SH-SY5Y (cell line): ENCODE measurements at regions not wholly inside any gene's neighbourhood (a gene's known extent, or its start where the extent isn't known, plus 50 kb on each side); places are given as distances from the start of the nearest gene placed in this dataset.

Source experiments
- GATA2 ChIP-seq: IDR thresholded peaks from 2 replicates; pipeline ENCODE4 v1.6.1; 2011; ENCODE audit warnings: mild to moderate bottlenecking, low read depth, low read length
- GATA3 ChIP-seq: IDR thresholded peaks from 2 replicates; pipeline ENCODE4 v1.6.1; 2011; ENCODE audit warnings: low read depth, mild to moderate bottlenecking, low read length, moderate library complexity

DNA sequence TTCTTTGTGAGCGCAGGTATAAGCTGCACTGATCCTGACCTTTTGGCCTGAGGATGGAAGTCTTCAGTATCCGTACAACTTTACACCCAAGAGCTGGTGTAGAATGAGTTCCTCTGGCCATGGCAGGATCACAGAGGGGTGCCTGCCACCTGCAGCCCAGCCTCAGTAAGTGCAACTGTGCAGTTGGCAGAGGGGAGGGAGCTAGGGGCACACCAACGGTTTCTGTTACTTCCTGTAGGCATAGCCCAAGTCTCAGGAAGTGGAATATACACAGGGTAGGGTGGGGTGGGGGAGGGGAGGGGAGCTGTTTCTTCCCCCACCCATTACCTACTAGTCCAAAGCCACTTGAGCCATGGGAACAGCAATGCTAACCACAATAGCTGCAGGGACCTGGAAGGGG is 85.4 kb upstream of the GBA3 start:
- TF ChIP-seq GATA2 (no peak), GATA3 (no peak)
